Iris pigment epithelial cell (primary cell): ENCODE measurements at regions not wholly inside any gene's neighbourhood (a gene's known extent, or its start where the extent isn't known, plus 50 kb on each side); places are given as distances from the start of the nearest gene placed in this dataset.

Experiments used
- DNase-seq: peaks from one replicate; pipeline ENCODE4 v3.0.0-alpha.2; 2011; ENCODE audit warnings: low read depth

GRCh38 chr5:4319478-4320128, 724.0 kb downstream of the IRX1 start:
- DNase-seq, result no peak

- no peak for DNase-seq
Measured at GRCh38 chr5:4330327-4330726, 734.7 kb downstream of the IRX1 start.

- no peak for DNase-seq
Measured at GRCh38 chr5:4335078-4335477, 739.4 kb downstream of the IRX1 start.

- no peak for DNase-seq
Measured at GRCh38 chr5:4337519-4337918, 741.9 kb downstream of the IRX1 start.

GRCh38 chr5:4339949-4340348, 744.3 kb downstream of the IRX1 start:
- DNase-seq, result no peak

GRCh38 chr5:4345850-4346249, 750.2 kb downstream of the IRX1 start:
- DNase-seq, result no peak

- no peak for DNase-seq
Measured at GRCh38 chr5:4348423-4348822, 752.8 kb downstream of the IRX1 start.

- DNase-seq, result no peak
Measured at GRCh38 chr5:4348919-4349318, 753.3 kb downstream of the IRX1 start.

- no peak for DNase-seq
Measured at GRCh38 chr5:4356201-4356600, 760.6 kb downstream of the IRX1 start.

- DNase-seq, result no peak
Measured at GRCh38 chr5:4359847-4360246, 764.2 kb downstream of the IRX1 start.

- DNase-seq, result no peak
Measured at GRCh38 chr5:4361753-4362152, 766.1 kb downstream of the IRX1 start.

GRCh38 chr5:4362411-4362810, 766.8 kb downstream of the IRX1 start:
- DNase-seq, result no peak

GRCh38 chr5:4363045-4363444, 767.4 kb downstream of the IRX1 start:
- no peak for DNase-seq

- DNase-seq, result no peak
Measured at GRCh38 chr5:4366628-4367027, 771.0 kb downstream of the IRX1 start.

- no peak for DNase-seq
Measured at GRCh38 chr5:4370218-4370617, 769.9 kb upstream of the ADAMTS16 start.

- no peak for DNase-seq
Measured at GRCh38 chr5:4372481-4372880, 767.6 kb upstream of the ADAMTS16 start.

GRCh38 chr5:4373051-4373820, 766.9 kb upstream of the ADAMTS16 start:
- no peak for DNase-seq

GRCh38 chr5:4374866-4375265, 765.3 kb upstream of the ADAMTS16 start:
- no peak for DNase-seq

GRCh38 chr5:4375640-4376039, 764.5 kb upstream of the ADAMTS16 start:
- DNase-seq, result no peak

- no peak for DNase-seq
Measured at GRCh38 chr5:4383102-4383501, 757.0 kb upstream of the ADAMTS16 start.

- DNase-seq, result no peak
Measured at GRCh38 chr5:4383518-4384198, 756.5 kb upstream of the ADAMTS16 start.

- no peak for DNase-seq
Measured at GRCh38 chr5:4384649-4385048, 755.5 kb upstream of the ADAMTS16 start.

- DNase-seq, result no peak
Measured at GRCh38 chr5:4386152-4386551, 754.0 kb upstream of the ADAMTS16 start.
